Loucy (cell line): ENCODE measurements at regions not wholly inside any gene's neighbourhood (a gene's known extent, or its start where the extent isn't known, plus 50 kb on each side); places are given as distances from the start of the nearest gene placed in this dataset.

Experiments used
- H2AFZ ChIP-seq: fragments of 200-600 bp; sonication (generic); 2 replicates; pipeline ENCODE4 v1.6.0; 2016; ENCODE audit warnings: antibody characterized with exemption, mild to moderate bottlenecking, low read length, moderate library complexity
- H3F3A ChIP-seq: fragments of 200-600 bp; 2 replicates; pipeline ENCODE4 v1.6.0; 2016; ENCODE audit warnings: antibody characterized with exemption, low read depth, mild to moderate bottlenecking
- H3K27me3 ChIP-seq: fragments of 200-600 bp; sonication (generic); 2 replicates; pipeline ENCODE4 v1.6.1; 2014; ENCODE audit warnings: low read length, mild to moderate bottlenecking; ENCODE audit not compliant: insufficient read depth, poor library complexity, severe bottlenecking
- H3K36me3 ChIP-seq: fragments of 200-600 bp; sonication (generic); 2 replicates; pipeline ENCODE4 v1.6.1; 2016; ENCODE audit warnings: low read length; ENCODE audit not compliant: insufficient read depth
- H3K4me1 ChIP-seq: fragments of 200-600 bp; sonication (generic); 2 replicates; pipeline ENCODE4 v1.5.1; 2014; ENCODE audit warnings: low read length, mild to moderate bottlenecking; ENCODE audit not compliant: insufficient read depth, poor library complexity, severe bottlenecking
- H3K4me2 ChIP-seq: fragments of 200-600 bp; sonication (generic); 2 replicates; pipeline ENCODE4 v1.6.0; 2014; ENCODE audit warnings: antibody characterized with exemption, low read length, low read depth, mild to moderate bottlenecking; ENCODE audit not compliant: poor library complexity, severe bottlenecking
- H3K4me3 ChIP-seq: fragments of 200-600 bp; sonication (generic); 2 replicates; pipeline ENCODE4 v1.5.1; 2014; ENCODE audit warnings: low read length, mild to moderate bottlenecking, mixed read lengths; ENCODE audit not compliant: poor library complexity, severe bottlenecking
- H3K79me2 ChIP-seq: fragments of 200-600 bp; sonication (generic); 2 replicates; pipeline ENCODE4 v1.6.1; 2014; ENCODE audit warnings: low read length; ENCODE audit not compliant: insufficient read depth
- H3K9ac ChIP-seq: fragments of 200-600 bp; sonication (generic); 2 replicates; pipeline ENCODE4 v1.6.0; 2014; ENCODE audit warnings: mild to moderate bottlenecking, low read depth, low read length, moderate library complexity; ENCODE audit not compliant: poor library complexity, severe bottlenecking
- H3K9me2 ChIP-seq: fragments of 200-600 bp; sonication (generic); replicated peaks from 2 replicates; pipeline ENCODE4 v1.6.1; 2016; ENCODE audit warnings: low read depth, low read length, mixed read lengths
- H3K9me3 ChIP-seq: fragments of 200-600 bp; sonication (generic); 2 replicates; pipeline ENCODE4 v1.6.1; 2014; ENCODE audit warnings: mild to moderate bottlenecking, antibody characterized with exemption, low read length, low read depth; ENCODE audit not compliant: insufficient read depth
- H4K20me1 ChIP-seq: fragments of 200-600 bp; sonication (generic); 2 replicates; pipeline ENCODE4 v1.6.0; 2014; ENCODE audit warnings: antibody characterized with exemption, low read length, mild to moderate bottlenecking; ENCODE audit not compliant: insufficient read depth, poor library complexity, severe bottlenecking
- CTCF ChIP-seq: fragments of 200-600 bp; sonication (generic); conservative IDR thresholded peaks from 2 replicates; pipeline ENCODE4 v1.5.1; 2014; ENCODE audit warnings: mild to moderate bottlenecking, antibody characterized with exemption, low read length
- EZH2phosphoT487 ChIP-seq: fragments of 200-600 bp; IDR thresholded peaks from 2 replicates; pipeline ENCODE4 v1.6.1; 2018; ENCODE audit warnings: antibody characterized with exemption, mild to moderate bottlenecking, moderate library complexity, borderline replicate concordance

DNA sequence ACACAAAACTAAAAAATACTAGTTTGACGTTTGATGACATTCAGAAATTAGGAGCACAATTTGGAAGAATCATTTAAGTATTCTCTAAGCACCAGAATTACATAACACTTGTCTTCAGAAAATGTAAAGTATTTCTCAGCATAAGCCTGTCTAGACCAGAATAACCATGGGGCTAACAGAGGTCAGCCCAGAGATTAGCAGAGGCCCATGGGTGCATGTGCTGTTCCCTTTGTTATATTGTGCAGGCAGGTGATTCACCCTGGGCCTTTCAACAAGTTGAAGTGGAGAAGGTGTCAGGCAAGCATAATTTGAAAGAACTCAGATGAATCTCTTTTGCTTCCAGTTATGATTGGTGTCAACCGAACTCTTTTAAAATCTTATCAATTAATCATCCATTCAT, 227.9 kb downstream of the LURAP1L start:
- Histone ChIP-seq H3F3A (no peaks in the 10 kb centered on the region), H3K27me3 (no peaks in the 10 kb centered on the region), H3K79me2 (no peaks in the 10 kb centered on the region), H3K36me3 (no peaks in the 10 kb centered on the region), H3K9me3 (no peaks in the 10 kb centered on the region), H3K4me1 (no peaks in the 10 kb centered on the region), H3K4me3 (no peak overlapping the region), H3K9ac (no peak overlapping the region), H3K9me2 (no peaks in the 10 kb centered on the region), H4K20me1 (no peaks in the 10 kb centered on the region), H3K4me2 (no peak overlapping the region), H2AFZ (no peak overlapping the region)
- no peak for TF ChIP-seq EZH2phosphoT487
- TF ChIP-seq CTCF: no peak

GRCh38 chr9:13009871-13010270, 235.1 kb downstream of the LURAP1L start:
- H3K4me1 ChIP-seq: no peaks in the 10 kb centered on the region
- no peaks in the 10 kb centered on the region for H3K9me3 ChIP-seq
- no peak overlapping the region for H3K4me3 ChIP-seq
- no peaks in the 10 kb centered on the region for H3K27me3 ChIP-seq
- H3K9ac ChIP-seq: no peak overlapping the region
- H3K79me2 ChIP-seq: no peaks in the 10 kb centered on the region
- no peak overlapping the region for H3K4me2 ChIP-seq
- no peaks in the 10 kb centered on the region for H3F3A ChIP-seq
- no peaks in the 10 kb centered on the region for H3K36me3 ChIP-seq
- H4K20me1 ChIP-seq: no peaks in the 10 kb centered on the region
- no peaks in the 10 kb centered on the region for H3K9me2 ChIP-seq
- TF ChIP-seq CTCF (no peak), EZH2phosphoT487 (no peak)
- no peak overlapping the region for H2AFZ ChIP-seq

DNA sequence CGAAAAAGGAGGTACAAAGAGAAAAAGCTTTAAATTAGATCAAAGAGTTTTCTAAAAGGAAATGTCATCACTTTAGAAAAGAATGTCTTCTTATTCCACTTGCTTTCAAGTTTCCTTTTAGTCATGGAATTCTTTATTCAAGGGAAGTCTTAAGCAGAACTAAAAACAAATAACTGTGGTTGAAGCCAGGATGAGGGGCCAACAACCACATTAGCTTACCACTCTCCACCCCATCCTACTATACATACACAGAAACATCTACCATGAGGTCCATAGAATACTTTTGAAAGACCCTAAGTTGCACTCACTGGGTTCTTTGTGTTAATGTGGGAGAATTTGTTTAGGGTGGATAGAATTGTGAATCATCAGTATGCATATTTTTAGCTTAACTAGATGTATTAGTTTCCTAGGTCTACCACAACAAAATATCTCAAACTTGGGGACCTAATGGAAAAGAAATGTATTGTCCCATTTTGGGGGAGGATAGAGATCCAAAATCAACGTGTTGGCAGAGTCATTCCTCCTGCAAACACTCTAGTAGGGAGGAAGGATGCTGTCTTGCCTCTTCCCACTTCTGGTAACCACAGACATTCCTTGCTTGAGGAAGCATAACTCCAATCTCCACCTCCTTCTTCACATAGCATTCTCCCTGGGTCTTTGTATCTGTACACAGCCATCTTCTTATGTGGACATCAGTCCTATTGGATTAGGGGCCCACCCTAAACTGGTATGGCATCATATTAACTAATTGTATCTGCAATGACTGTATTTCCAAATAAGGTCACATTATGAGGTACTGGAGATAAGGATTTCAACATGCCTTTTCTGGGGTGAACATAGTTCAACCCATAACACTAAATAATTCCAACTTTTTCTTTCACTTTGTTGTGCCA, 239.4 kb downstream of the LURAP1L start:
- no peak overlapping the region for H3K4me2 ChIP-seq
- no peaks in the 10 kb centered on the region for H4K20me1 ChIP-seq
- no peaks in the 10 kb centered on the region for H3K4me1 ChIP-seq
- no peaks in the 10 kb centered on the region for H3F3A ChIP-seq
- H3K9ac ChIP-seq: no peak overlapping the region
- H3K36me3 ChIP-seq: no peaks in the 10 kb centered on the region
- no peaks in the 10 kb centered on the region for H3K9me3 ChIP-seq
- no peaks in the 10 kb centered on the region for H3K27me3 ChIP-seq
- no peaks in the 10 kb centered on the region for H3K79me2 ChIP-seq
- no peaks in the 10 kb centered on the region for H3K9me2 ChIP-seq
- H2AFZ ChIP-seq: no peak overlapping the region
- no peak for TF ChIP-seq EZH2phosphoT487
- TF ChIP-seq CTCF: no peak
- H3K4me3 ChIP-seq: no peak overlapping the region
